ENCODE measurements at regions not wholly inside any gene's neighbourhood (a gene's known extent, or its start where the extent isn't known, plus 50 kb on each side); places are given as distances from the start of the nearest gene placed in this dataset.

DNA sequence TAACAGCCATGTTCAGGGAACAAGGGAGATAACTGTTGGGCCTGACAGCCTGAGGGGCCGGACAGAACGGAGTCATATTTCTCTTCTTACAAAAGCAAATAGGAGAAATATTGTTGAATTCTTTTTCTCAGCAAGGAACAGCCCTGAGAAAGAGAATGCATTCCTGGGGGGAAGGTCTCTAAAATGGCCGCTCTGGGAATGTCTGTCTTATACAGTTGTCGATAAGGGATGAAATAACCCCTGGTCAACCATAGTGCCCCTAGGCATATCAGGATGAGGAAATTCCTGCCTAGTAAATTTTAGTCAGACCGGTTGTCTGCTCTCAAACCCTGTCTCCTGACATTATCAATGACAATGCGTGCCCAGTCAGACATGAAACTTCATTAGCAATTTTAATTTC is 1925.5 kb downstream of the PCDH7 start:
- TF ChIP-seq REST (IDR thresholded peaks at IDR 0.05; ENCODE audit: low read depth) (no peak), EP300 (IDR thresholded peaks at IDR 0.05; ENCODE audit: borderline replicate concordance) (no peak), TAF1 (IDR thresholded peaks at IDR 0.05; ENCODE audit: low read depth) (no peak), YY1 (IDR thresholded peaks at IDR 0.05; ENCODE audit: low read depth) (no peak), CEBPB (IDR thresholded peaks at IDR 0.05) (no peak), TEAD4 (IDR thresholded peaks at IDR 0.05) (no peak), FOXM1 (IDR thresholded peaks at IDR 0.05; ENCODE audit: borderline replicate concordance, low read depth) (no peak), NFIC (IDR thresholded peaks at IDR 0.05) (no peak), ZBTB7A (IDR thresholded peaks at IDR 0.05; ENCODE audit: low read depth) (no peak), CREB1 (IDR thresholded peaks at IDR 0.05; ENCODE audit: low read depth) (no peak)
